GM21360 (cell line): ENCODE measurements at regions not wholly inside any gene's neighbourhood (a gene's known extent, or its start where the extent isn't known, plus 50 kb on each side); places are given as distances from the start of the nearest gene placed in this dataset.

Experiments used
- ATAC-seq: cut with Tn5 transposase; IDR thresholded peaks from one replicate; pipeline ENCODE4 v1.9.1; 2021; ENCODE audit warnings: mild to moderate bottlenecking, moderate library complexity; ENCODE audit not compliant: unreplicated experiment

DNA sequence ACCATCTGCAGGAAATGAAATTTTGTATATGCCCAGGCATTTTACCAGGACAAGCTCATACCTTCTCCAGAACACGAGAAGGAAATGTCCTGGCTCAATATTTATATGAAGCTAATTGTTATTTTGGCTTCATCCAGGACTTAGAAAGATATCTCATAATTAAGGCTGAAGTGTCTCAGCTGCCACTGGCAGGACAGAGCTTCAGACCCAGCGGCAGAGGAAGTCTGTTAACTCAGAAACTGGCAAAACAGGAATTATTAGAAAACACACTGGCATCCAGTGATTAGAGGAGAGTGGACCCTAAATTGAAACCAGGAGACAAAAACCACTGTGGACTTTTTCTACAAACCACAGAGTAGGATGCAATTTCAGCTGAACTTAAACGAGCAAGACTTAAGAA, 329.7 kb downstream of the CYRIA start:
- no peak for ATAC-seq

DNA sequence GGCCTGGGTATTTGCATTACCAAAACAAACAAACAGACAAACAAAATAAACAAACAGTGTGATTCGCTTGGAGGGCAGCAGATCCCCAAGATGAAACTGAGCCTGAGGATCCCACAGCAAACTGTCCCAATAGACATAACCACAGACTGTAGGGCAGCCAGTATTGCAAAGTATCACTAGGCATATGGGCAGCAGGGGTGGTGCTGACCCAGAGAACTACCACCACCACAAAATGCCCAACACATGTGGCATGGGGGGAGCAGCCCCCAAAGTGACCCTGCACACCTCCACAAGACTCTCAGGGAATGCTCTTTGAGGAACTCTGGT, 330.1 kb downstream of the CYRIA start:
- no peak for ATAC-seq

- ATAC-seq: no peak
Measured at GRCh38 chr2:16334886-16335603, 330.6 kb downstream of the CYRIA start.

DNA sequence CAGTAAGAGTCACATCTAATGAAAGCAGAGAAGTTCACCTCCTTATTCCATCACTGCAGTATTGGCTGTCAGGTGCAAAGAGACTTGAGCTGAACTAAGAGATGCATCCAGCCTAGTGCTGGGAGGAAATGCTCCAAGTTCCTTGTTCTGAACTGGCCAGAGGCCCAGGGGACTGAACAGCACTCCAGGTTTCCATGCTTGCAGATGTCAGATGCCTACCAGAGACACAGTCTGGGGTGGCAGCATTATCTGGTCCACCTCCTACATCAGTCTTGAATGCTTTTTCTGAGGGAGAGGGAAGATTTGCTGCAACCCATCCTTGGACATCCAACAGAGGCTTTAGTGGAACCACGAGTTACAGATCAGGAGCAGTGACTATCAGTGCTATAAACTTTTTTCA, 331.3 kb downstream of the CYRIA start:
- ATAC-seq: no peak

- no peak for ATAC-seq
Measured at GRCh38 chr2:16333681-16334080, 332.0 kb downstream of the CYRIA start.

- ATAC-seq: no peak
Measured at GRCh38 chr2:16332681-16333557, 332.7 kb downstream of the CYRIA start.

DNA sequence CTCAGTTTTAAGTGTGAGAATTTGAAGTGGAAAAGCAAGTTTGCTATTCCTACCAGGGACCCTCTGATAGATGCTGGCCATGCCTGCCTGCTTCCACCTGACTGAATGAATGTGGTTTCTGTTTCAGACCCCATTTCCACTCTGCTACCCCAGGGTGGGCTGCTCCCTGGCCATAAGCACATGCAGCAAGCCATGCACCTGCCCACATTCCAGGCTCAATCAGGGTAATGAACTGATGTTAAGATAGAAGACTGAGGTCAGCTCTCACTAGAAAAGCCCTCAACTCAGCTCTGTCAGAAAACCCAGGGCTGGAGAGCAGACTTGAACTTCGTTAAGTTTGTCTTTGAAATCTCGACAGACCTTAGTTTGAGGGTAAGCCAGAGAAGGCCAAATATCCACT, 333.9 kb downstream of the CYRIA start:
- ATAC-seq: no peak

GRCh38 chr2:16330982-16331381, 334.7 kb downstream of the CYRIA start:
- ATAC-seq: no peak

DNA sequence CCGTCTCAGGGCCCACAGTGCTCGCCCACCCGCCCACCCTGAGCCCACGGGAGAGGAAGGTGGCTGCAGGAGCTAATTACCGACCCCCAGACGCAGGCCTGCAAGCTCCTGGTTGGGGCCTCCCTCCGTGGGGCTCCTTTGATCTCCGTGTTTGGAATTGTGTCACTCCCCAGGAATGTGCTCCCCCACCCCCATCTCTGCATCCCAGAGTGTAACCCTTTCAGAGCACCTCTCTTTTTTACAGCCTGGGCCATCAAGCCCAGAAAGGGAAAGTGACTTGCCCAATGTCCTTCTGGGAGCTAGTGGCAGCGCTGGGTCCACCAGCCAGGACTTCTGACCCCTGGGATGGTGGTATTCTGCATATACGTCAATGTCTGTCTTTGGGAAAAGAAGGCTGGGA, 335.1 kb downstream of the CYRIA start:
- ATAC-seq: no peak

GRCh38 chr2:16330012-16330411, 335.6 kb downstream of the CYRIA start:
- no peak for ATAC-seq

DNA sequence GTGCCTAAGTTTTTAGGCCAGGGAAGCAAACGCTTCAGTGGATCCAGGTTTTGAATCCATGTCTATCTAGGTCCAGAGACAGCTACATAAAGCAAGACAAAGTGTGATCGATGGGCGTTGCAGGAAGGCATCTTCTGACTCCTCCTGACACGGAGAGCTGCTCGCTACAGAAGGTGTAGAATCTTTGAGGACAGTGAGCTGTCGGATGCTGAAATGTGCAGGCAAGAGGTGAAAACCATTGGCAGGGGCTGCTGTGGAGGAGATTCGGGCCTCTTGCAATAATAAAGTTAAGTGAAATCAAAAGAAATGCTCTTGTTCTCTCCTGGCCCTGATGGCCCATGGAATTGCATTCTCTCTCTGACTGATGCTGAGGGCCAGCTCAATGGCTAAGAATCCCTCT, 336.2 kb downstream of the CYRIA start:
- no peak for ATAC-seq

- no peak for ATAC-seq
Measured at GRCh38 chr2:16328521-16329190, 337.0 kb downstream of the CYRIA start.

DNA sequence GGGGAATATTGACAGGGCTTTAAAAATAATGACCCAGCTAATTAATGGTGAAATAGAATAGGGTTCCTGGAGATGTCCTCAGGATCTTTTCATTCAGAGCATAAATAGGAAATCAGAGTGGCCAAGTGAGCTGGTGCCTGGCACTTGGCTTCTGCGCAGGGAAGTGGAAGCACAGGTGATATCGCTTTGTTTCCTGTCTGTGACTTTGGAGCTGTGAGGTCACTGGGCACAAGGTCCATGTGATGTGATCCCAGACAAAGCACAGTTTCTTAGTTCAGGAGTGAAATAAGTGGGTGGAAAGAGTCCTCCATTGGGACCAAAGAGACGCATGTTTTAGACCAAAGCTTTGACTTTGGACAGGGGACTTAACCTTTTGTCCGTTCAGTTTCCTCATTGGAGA, 338.3 kb downstream of the CYRIA start:
- no peak for ATAC-seq

GRCh38 chr2:16326711-16327300, 338.8 kb downstream of the CYRIA start:
- no peak for ATAC-seq

GRCh38 chr2:16325976-16326510, 339.6 kb downstream of the CYRIA start:
- ATAC-seq: no peak

DNA sequence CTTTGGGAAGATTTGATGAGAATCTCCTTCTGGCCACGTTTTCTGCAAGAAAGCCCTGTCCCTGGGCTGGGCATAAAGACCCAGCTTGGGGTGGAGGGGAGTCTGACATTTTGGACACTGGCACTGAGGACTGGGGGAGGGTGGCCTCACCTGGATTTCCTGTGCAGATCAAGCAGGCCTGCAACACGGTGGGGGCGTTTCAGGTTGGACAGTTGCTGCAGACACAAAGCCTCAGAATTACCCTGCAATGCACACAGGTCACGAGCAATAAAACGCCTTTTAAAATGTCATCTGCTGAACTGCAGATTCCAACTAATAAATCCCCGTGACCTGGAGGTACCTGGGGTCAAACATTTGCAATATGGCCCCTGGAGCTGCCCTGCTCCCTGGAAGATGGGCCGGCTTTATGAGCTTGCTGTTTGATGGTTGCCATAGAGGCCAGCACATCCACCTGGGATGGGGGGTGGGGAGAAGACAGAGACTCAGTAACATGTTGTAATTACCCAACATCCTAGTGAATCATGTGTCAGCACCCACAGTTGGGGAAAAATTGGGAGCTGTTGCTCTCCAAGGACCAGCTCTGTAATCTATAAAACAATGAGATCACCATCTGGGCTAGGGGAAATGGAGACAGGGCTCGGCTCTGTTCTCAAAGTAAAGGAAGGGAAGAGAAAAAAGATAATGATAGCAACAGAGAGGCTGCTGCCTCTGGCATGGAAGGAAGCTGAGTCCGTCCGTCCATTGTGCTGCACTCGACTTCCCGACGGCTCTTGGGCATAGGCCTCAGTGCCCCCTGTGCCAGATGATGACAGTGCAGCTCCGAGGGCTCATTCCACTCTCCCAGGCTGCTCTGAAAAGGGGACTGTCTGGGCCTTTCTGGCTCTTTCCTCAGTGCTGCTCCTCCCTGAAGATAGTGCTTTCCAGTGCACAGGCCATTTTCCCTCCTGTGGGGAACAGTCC, 340.3 kb downstream of the CYRIA start:
- ATAC-seq: no peak

- no peak for ATAC-seq
Measured at GRCh38 chr2:16324544-16324937, 341.1 kb downstream of the CYRIA start.

GRCh38 chr2:16323551-16324543, 341.8 kb downstream of the CYRIA start:
- no peak for ATAC-seq

- no peak for ATAC-seq
Measured at GRCh38 chr2:16323126-16323520, 342.5 kb downstream of the CYRIA start.
